Kidney (tissue), 13 donors: ENCODE measurements at regions not wholly inside any gene's neighbourhood (a gene's known extent, or its start where the extent isn't known, plus 50 kb on each side); places are given as distances from the start of the nearest gene placed in this dataset.
"Not testable (repeated sequence)": the region's sequence is repeated elsewhere in the genome, so short reads cannot be mapped to it uniquely, and the experiment has no call there.

ENCODE experiments used
- DNase-seq, 5 donors: peaks; one replicate each; pipeline ENCODE4 v3.0.0-alpha.2; 2013 to 2020
- FAIRE-seq: peaks from 2 replicates; lab custom pipeline; 2012; peaks lifted over from hg19 to GRCh38; lab: Jason Lieb, UNC
- H3K27ac ChIP-seq, 2 donors: one replicate each; pipeline ENCODE4 v1.7.0; 2013; ENCODE audit warnings: low read depth in 2 of 2, low read length in 2 of 2, inconsistent platforms in 1 of 2
- H3K27me3 ChIP-seq: one replicate; pipeline ENCODE4 v1.7.1; 2013; ENCODE audit warnings: low read length, inconsistent platforms; ENCODE audit not compliant: control insufficient read depth, insufficient read depth
- H3K36me3 ChIP-seq, 3 donors: one replicate each; pipeline versions ENCODE4 v1.7.0 to v1.7.1; 2013; ENCODE audit warnings: low read length in 3 of 3, control low read depth in 1 of 3, inconsistent platforms in 1 of 3; ENCODE audit not compliant: insufficient read depth in 3 of 3, control insufficient read depth in 2 of 3
- H3K4me1 ChIP-seq, 3 donors: one replicate each; pipeline versions ENCODE4 v1.7.0 to v1.7.1; 2013; ENCODE audit warnings: low read length in 3 of 3, inconsistent platforms in 1 of 3, low read depth in 1 of 3; ENCODE audit not compliant: control insufficient read depth in 2 of 3, insufficient read depth in 2 of 3
- H3K4me3 ChIP-seq, 3 donors: one replicate each; pipeline versions ENCODE4 v1.7.0 to v1.8.1; 2013; ENCODE audit warnings: low read length in 3 of 3, control low read depth in 1 of 3, inconsistent platforms in 1 of 3
- H3K9ac ChIP-seq, 3 donors: one replicate each; pipeline versions ENCODE4 v1.7.0 to v1.7.1; 2013; ENCODE audit warnings: low read length in 3 of 3, control low read depth in 1 of 3, inconsistent platforms in 1 of 3
- H3K9me3 ChIP-seq, 3 donors: one replicate each; pipeline versions ENCODE4 v1.7.0 to v1.7.1; 2013; ENCODE audit warnings: low read length in 3 of 3, control low read depth in 1 of 3, inconsistent platforms in 1 of 3; ENCODE audit not compliant: control insufficient read depth in 2 of 3, insufficient read depth in 1 of 3
- CTCF ChIP-seq: IDR thresholded peaks from 3 replicates; pipeline ENCODE4 v1.5.1; 2012; ENCODE audit warnings: mild to moderate bottlenecking, moderate library complexity, borderline replicate concordance; ENCODE audit not compliant: insufficient read depth; ENCODE audit errors: extremely low read depth
- intact Hi-C: fragments of 100-400 bp; cut with DNase I; formaldehyde crosslinking; loops from one replicate; pipeline ENCODE4 v1.11.1; 2022
- donor health status: control.
- donor health status: control.
- donor health status: control.
- donor health status: control.
- donor health status: control.
- donor health status: DM: yes; HTN: yes; CAD: no.
- donor health status: Normal renal cell carcinoma (clear cell type).

GRCh38 chr3:14028122-14028521 lies 96.5 kb downstream of the CHCHD4 start:
- H3K4me1 ChIP-seq, DNase-seq, intact Hi-C loops, H3K9ac ChIP-seq, H3K27me3 ChIP-seq, H3K36me3 ChIP-seq, H3K27ac ChIP-seq, H3K9me3 ChIP-seq, H3K4me3 ChIP-seq: not testable (repeated sequence)
- peak; percentile 94 for FAIRE-seq

- Histone ChIP-seq H3K4me1 (no peaks in the 10 kb centered on the region), H3K4me3 (no peak overlapping the region), H3K9me3 (peaks cover 0 to 8% (median 3%) of the 10 kb centered on the region in 3 donors), H3K27ac (no peak overlapping the region), H3K9ac (no peak overlapping the region), H3K27me3 (no peaks in the 10 kb centered on the region), H3K36me3 (no peaks in the 10 kb centered on the region)
- no peak for TF ChIP-seq CTCF
- no peak for DNase-seq
- FAIRE-seq = no peak
- intact Hi-C loops = no loop called here
Observed at GRCh38 chr3:14019459-14019858, 105.2 kb downstream of the CHCHD4 start.

GRCh38 chr3:14016900-14017475 lies 107.7 kb downstream of the CHCHD4 start:
- Histone ChIP-seq H3K9me3 (no peaks in the 10 kb centered on the region), H3K4me1 (no peaks in the 10 kb centered on the region), H3K4me3 (no peak overlapping the region), H3K27ac (no peak overlapping the region), H3K36me3 (no peaks in the 10 kb centered on the region), H3K9ac (no peak overlapping the region), H3K27me3 (no peaks in the 10 kb centered on the region)
- DNase-seq = peak in 1 of 5 donors; percentile 4
- TF ChIP-seq CTCF = no peak
- intact Hi-C loops = no loop called here
- FAIRE-seq = no peak

- H3K27me3 ChIP-seq = no peaks in the 10 kb centered on the region
- intact Hi-C loops = no loop called here
- no peaks in the 10 kb centered on the region for H3K36me3 ChIP-seq
- TF ChIP-seq CTCF = no peak
- H3K9me3 ChIP-seq = no peaks in the 10 kb centered on the region
- no peak overlapping the region for H3K4me3 ChIP-seq
- no peaks in the 10 kb centered on the region for H3K4me1 ChIP-seq
- no peak overlapping the region for H3K27ac ChIP-seq
- no peak for DNase-seq
- H3K9ac ChIP-seq = no peak overlapping the region
- FAIRE-seq = no peak
Observed at GRCh38 chr3:14007006-14007405, 117.7 kb downstream of the CHCHD4 start.
